Suprapubic skin (tissue), 4 donors: ENCODE measurements at regions not wholly inside any gene's neighbourhood (a gene's known extent, or its start where the extent isn't known, plus 50 kb on each side); places are given as distances from the start of the nearest gene placed in this dataset.

Source experiments
- EP300 ChIP-seq: sonication (generic); formaldehyde crosslinking; IDR thresholded peaks from one replicate; pipeline ENCODE4 v1.6.1; 2017; ENCODE audit warnings: antibody characterized with exemption
- POLR2A ChIP-seq, 2 donors: fragments of 450-650 bp; IDR thresholded peaks; one replicate each; pipeline ENCODE4 v1.6.1; 2017; ENCODE audit warnings: antibody characterized with exemption in 2 of 2, mild to moderate bottlenecking in 2 of 2, moderate library complexity in 2 of 2
- POLR2AphosphoS5 ChIP-seq, 3 donors: sonication (generic); formaldehyde crosslinking; IDR thresholded peaks; one replicate each; pipeline ENCODE4 v1.6.1; 2017; ENCODE audit warnings: antibody characterized with exemption in 3 of 3
- TF ChIP-seq, protein P1 (sequence below), 2 donors: fragments of 200-600 bp in 1 of 2; fragments of 450-650 bp in 1 of 2; sonication (generic) in 1 of 2; IDR thresholded peaks; one replicate each; pipeline ENCODE4 v1.5.1; 2016 to 2019; ENCODE audit warnings: antibody characterized with exemption in 2 of 2, mild to moderate bottlenecking in 1 of 2, moderate library complexity in 1 of 2

GRCh38 chr19:46951171-46951986, 68.3 kb upstream of the NPAS1 start:
- TF ChIP-seq, protein P1, sequence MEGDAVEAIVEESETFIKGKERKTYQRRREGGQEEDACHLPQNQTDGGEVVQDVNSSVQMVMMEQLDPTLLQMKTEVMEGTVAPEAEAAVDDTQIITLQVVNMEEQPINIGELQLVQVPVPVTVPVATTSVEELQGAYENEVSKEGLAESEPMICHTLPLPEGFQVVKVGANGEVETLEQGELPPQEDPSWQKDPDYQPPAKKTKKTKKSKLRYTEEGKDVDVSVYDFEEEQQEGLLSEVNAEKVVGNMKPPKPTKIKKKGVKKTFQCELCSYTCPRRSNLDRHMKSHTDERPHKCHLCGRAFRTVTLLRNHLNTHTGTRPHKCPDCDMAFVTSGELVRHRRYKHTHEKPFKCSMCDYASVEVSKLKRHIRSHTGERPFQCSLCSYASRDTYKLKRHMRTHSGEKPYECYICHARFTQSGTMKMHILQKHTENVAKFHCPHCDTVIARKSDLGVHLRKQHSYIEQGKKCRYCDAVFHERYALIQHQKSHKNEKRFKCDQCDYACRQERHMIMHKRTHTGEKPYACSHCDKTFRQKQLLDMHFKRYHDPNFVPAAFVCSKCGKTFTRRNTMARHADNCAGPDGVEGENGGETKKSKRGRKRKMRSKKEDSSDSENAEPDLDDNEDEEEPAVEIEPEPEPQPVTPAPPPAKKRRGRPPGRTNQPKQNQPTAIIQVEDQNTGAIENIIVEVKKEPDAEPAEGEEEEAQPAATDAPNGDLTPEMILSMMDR (IDR thresholded peaks at IDR 0.05) = no peak
- TF ChIP-seq POLR2A (IDR thresholded peaks at IDR 0.05) (no peak), EP300 (no peak), POLR2AphosphoS5 (IDR thresholded peaks at IDR 0.05) (no peak)
